Mesendoderm (in vitro differentiated cells): ENCODE measurements at regions not wholly inside any gene's neighbourhood (a gene's known extent, or its start where the extent isn't known, plus 50 kb on each side); places are given as distances from the start of the nearest gene placed in this dataset.

Source experiments
- DNase-seq: peaks from one replicate; pipeline ENCODE4 v3.0.0; 2013
- H2AK5ac ChIP-seq: 2 replicates; pipeline ENCODE4 v1.6.1; 2013; ENCODE audit warnings: low read length, inconsistent platforms
- H2BK120ac ChIP-seq: 2 replicates; pipeline ENCODE4 v1.6.1; 2013; ENCODE audit warnings: low read depth, mild to moderate bottlenecking, low read length, moderate library complexity, mixed read lengths
- H2BK15ac ChIP-seq: replicated peaks from 2 replicates; pipeline ENCODE4 v1.6.1; 2013; ENCODE audit warnings: low read depth, mild to moderate bottlenecking, moderate library complexity
- H2BK5ac ChIP-seq: 2 replicates; pipeline ENCODE4 v1.6.1; 2013; ENCODE audit warnings: low read length, inconsistent platforms
- H3K18ac ChIP-seq: 2 replicates; pipeline ENCODE4 v1.6.1; 2013; ENCODE audit warnings: mild to moderate bottlenecking, low read length, mixed read lengths
- H3K23ac ChIP-seq: one replicate; pipeline ENCODE4 v1.6.1; 2013; ENCODE audit warnings: low read length
- H3K27ac ChIP-seq: 2 replicates; pipeline ENCODE4 v1.5.1; 2013; ENCODE audit warnings: low read depth, mild to moderate bottlenecking, inconsistent platforms, low read length, moderate library complexity
- H3K27me3 ChIP-seq: 2 replicates; pipeline ENCODE4 v1.6.1; 2013; ENCODE audit warnings: low read length, control low read depth, mild to moderate bottlenecking, inconsistent platforms; ENCODE audit not compliant: insufficient read depth, poor library complexity
- H3K36me3 ChIP-seq: 2 replicates; pipeline ENCODE4 v1.6.1; 2013; ENCODE audit warnings: low read length, inconsistent platforms; ENCODE audit not compliant: control insufficient read depth, insufficient read depth
- H3K4ac ChIP-seq: one replicate; pipeline ENCODE4 v1.6.1; 2013; ENCODE audit warnings: low read depth, mild to moderate bottlenecking, low read length, moderate library complexity
- H3K4me1 ChIP-seq: 2 replicates; pipeline ENCODE4 v1.6.1; 2013; ENCODE audit warnings: low read depth, low read length, inconsistent platforms; ENCODE audit not compliant: control insufficient read depth
- H3K4me2 ChIP-seq: 2 replicates; pipeline ENCODE4 v1.6.1; 2013; ENCODE audit warnings: low read length
- H3K4me3 ChIP-seq: 2 replicates; pipeline ENCODE4 v1.5.1; 2013; ENCODE audit warnings: mild to moderate bottlenecking, low read length
- H3K56ac ChIP-seq: one replicate; pipeline ENCODE4 v1.6.1; 2013; ENCODE audit warnings: low read length
- H3K79me1 ChIP-seq: 2 replicates; pipeline ENCODE4 v1.6.1; 2013; ENCODE audit warnings: low read length, inconsistent platforms
- H3K79me2 ChIP-seq: 2 replicates; pipeline ENCODE4 v1.6.1; 2013; ENCODE audit warnings: mild to moderate bottlenecking, low read length; ENCODE audit not compliant: control insufficient read depth, insufficient read depth
- H3K9ac ChIP-seq: 2 replicates; pipeline ENCODE4 v1.6.1; 2013; ENCODE audit warnings: low read length, inconsistent platforms
- H4K5ac ChIP-seq: one replicate; pipeline ENCODE4 v1.6.1; 2013; ENCODE audit warnings: low read length
- H4K8ac ChIP-seq: one replicate; pipeline ENCODE4 v1.6.1; 2013; ENCODE audit warnings: low read depth, mild to moderate bottlenecking, control low read depth, low read length, moderate library complexity
- WGBS: extraction: QIAGEN DNeasy Blood & Tissue Kit; methylation state at CpG from one replicate; pipeline ENCODE4 v1.1.7; 2013; ENCODE audit warnings: low lambda C conversion rate, missing lambda C conversion rate; ENCODE audit not compliant: insufficient coverage; ENCODE audit errors: extremely low coverage; 5-methylcytosine and 5-hydroxymethylcytosine counted together

- Histone ChIP-seq H2BK15ac (no peak overlapping the region), H4K5ac (no peak overlapping the region), H3K56ac (no peak overlapping the region), H3K36me3 (no peaks in the 10 kb centered on the region), H4K8ac (no peak overlapping the region), H3K27me3 (no peaks in the 10 kb centered on the region), H3K4me3 (no peak overlapping the region), H3K79me1 (no peaks in the 10 kb centered on the region), H3K4ac (no peak overlapping the region), H3K27ac (no peak overlapping the region), H2AK5ac (no peak overlapping the region), H3K79me2 (no peaks in the 10 kb centered on the region), H2BK5ac (no peak overlapping the region), H2BK120ac (no peak overlapping the region), H3K4me2 (no peak overlapping the region), H3K23ac (no peak overlapping the region), H3K4me1 (no peaks in the 10 kb centered on the region), H3K18ac (no peak overlapping the region), H3K9ac (no peak overlapping the region)
- DNase-seq = no peak
- WGBS = 100% methylated on average over 2 of the region's 13 CpGs
These were observed 186.8 kb downstream of the PALM2AKAP2 start for GRCh38 chr9:109966643-109967368.

DNA sequence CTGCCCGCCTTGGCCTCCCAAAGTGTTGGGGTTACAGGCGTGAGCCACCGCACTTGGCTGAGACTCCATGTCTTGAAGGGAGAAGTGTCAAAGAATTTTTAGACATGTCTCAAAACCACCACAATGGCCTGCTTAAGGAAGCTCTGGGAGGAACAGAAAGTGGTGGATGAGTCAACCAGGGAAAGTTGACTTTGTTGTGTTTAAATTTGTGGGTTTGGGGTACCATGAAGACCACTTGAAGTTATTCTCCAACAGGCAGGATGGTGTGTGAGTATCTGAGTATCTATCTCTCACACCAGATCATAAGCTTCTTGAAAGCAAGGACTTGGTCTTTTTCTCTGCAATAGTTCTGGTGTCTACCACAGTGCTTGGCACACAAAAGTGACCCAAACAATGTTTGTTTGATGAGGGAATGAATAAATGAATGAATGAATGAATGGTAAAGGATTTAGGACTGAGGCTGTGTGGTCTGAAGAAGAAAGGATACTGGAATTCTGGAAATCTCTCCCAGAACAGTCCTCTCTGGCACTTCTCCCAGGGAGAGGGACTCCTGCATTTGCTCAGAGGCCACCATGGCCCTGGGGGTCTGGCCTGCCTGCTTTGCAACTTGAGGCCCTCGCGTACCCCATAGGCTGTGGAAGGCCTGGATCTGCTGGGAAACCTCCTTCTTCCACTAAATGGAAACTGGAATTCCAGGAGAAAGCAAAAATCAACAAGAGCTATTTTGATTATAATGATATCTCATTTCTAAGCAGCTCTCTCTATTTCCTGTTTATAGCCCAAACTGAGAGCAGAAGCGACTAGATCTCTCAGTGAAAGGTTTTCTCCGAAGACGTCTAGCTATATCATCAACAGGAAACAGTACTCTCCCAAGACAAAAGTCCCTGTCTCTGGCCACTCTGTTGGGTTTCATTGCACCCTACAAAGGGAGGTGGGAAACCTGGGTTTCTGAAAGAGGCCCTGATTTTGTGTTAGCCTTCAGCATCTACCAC, 187.9 kb downstream of the PALM2AKAP2 start:
- DNase-seq = no peak
- Histone ChIP-seq H3K4me3 (no peak overlapping the region), H2BK5ac (no peak overlapping the region), H3K4me1 (no peaks in the 10 kb centered on the region), H4K5ac (no peak overlapping the region), H3K4me2 (no peak overlapping the region), H3K4ac (no peak overlapping the region), H2BK15ac (no peak overlapping the region), H3K56ac (no peak overlapping the region), H3K18ac (no peak overlapping the region), H3K27ac (no peak overlapping the region), H3K23ac (no peak overlapping the region), H3K79me2 (no peaks in the 10 kb centered on the region), H3K9ac (no peak overlapping the region), H3K36me3 (no peaks in the 10 kb centered on the region), H2BK120ac (no peak overlapping the region), H3K27me3 (no peaks in the 10 kb centered on the region), H2AK5ac (no peak overlapping the region), H3K79me1 (no peaks in the 10 kb centered on the region), H4K8ac (no peak overlapping the region)
- no CpG with 5 or more reads among the region's 8 CpGs for WGBS

GRCh38 chr9:109969011-109969410, 189.0 kb downstream of the PALM2AKAP2 start:
- Histone ChIP-seq H3K4me3 (no peak overlapping the region), H2AK5ac (no peak overlapping the region), H3K56ac (no peak overlapping the region), H4K5ac (no peak overlapping the region), H3K23ac (no peak overlapping the region), H2BK15ac (no peak overlapping the region), H2BK5ac (no peak overlapping the region), H3K27ac (no peak overlapping the region), H3K79me2 (no peaks in the 10 kb centered on the region), H3K4me2 (no peak overlapping the region), H2BK120ac (no peak overlapping the region), H4K8ac (no peak overlapping the region), H3K18ac (no peak overlapping the region), H3K4ac (no peak overlapping the region), H3K79me1 (no peaks in the 10 kb centered on the region), H3K36me3 (no peaks in the 10 kb centered on the region), H3K9ac (no peak overlapping the region), H3K27me3 (no peaks in the 10 kb centered on the region), H3K4me1 (no peaks in the 10 kb centered on the region)
- no CpG with 5 or more reads among the region's 4 CpGs for WGBS
- DNase-seq = peak; percentile 47

DNA sequence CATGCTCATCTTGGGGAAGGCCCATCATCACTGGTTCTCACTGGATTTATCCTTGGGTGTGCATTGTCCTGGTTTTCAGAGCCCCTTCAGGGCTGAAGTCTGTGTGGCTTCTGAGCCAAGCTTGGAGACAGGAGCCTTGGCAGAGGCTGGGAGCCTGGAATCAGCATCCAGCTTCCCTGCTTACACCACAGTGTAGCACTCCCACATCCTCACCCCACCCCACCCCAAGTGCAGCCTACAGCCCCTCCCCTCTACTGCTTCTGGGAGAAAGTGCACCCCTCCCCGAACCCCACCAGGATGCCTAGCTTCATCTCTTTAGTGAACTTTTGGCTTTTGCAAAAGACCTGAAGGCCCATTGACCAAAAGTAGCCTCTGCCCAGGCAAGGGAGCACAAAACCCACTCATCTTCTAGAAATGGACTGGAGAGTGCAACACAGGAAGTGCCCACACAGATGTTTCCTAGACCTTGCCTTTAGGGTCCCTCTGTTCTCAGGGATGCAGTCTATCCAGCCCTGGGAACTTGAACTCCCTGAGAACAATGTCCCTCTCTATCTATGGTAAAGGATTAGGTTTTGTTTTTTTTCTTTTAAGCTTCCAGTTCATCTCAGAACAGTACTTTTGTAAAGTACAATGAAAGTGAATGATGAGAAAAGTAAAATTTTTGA, 189.7 kb downstream of the PALM2AKAP2 start:
- no peaks in the 10 kb centered on the region for H3K4me1 ChIP-seq
- no peak overlapping the region for H2BK15ac ChIP-seq
- no CpG with 5 or more reads among the region's 1 CpG for WGBS
- H3K27ac ChIP-seq = no peak overlapping the region
- H2BK120ac ChIP-seq = no peak overlapping the region
- no peak overlapping the region for H2BK5ac ChIP-seq
- H3K4ac ChIP-seq = no peak overlapping the region
- no peaks in the 10 kb centered on the region for H3K36me3 ChIP-seq
- H3K79me2 ChIP-seq = no peaks in the 10 kb centered on the region
- H3K23ac ChIP-seq = no peak overlapping the region
- no peak overlapping the region for H3K18ac ChIP-seq
- H4K5ac ChIP-seq = no peak overlapping the region
- no peaks in the 10 kb centered on the region for H3K79me1 ChIP-seq
- no peaks in the 10 kb centered on the region for H3K27me3 ChIP-seq
- no peak for DNase-seq
- H2AK5ac ChIP-seq = no peak overlapping the region
- no peak overlapping the region for H3K4me2 ChIP-seq
- H4K8ac ChIP-seq = no peak overlapping the region
- H3K9ac ChIP-seq = no peak overlapping the region
- H3K56ac ChIP-seq = no peak overlapping the region
- no peak overlapping the region for H3K4me3 ChIP-seq

DNA sequence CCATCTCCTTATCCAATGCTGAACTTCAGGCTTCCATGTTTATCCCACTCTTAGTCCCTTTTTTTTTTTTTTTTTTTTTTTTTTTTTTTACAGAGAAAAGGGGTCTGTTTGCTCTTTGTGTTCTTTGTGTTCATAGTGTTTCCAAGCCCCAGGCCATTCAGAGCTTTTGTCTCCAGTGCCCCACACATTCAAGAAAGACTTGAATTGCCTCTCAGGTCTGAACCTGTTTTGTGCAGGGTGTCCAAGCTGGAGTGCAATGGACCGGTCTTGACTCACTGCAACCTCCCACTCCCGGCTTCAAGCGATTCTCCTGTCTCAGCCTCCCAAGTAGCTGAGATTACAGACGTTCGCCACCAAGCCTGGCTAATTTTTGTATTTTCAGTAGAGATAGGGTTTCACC, 191.2 kb downstream of the PALM2AKAP2 start:
- no peak overlapping the region for H2BK5ac ChIP-seq
- H2AK5ac ChIP-seq = no peak overlapping the region
- H3K4me2 ChIP-seq = no peak overlapping the region
- H3K79me1 ChIP-seq = no peaks in the 10 kb centered on the region
- H4K5ac ChIP-seq = no peak overlapping the region
- H3K4me3 ChIP-seq = no peak overlapping the region
- no peak overlapping the region for H2BK15ac ChIP-seq
- H4K8ac ChIP-seq = no peak overlapping the region
- H3K9ac ChIP-seq = no peak overlapping the region
- WGBS = no CpG with 5 or more reads among the region's 5 CpGs
- H3K79me2 ChIP-seq = no peaks in the 10 kb centered on the region
- no peak overlapping the region for H3K4ac ChIP-seq
- H3K27me3 ChIP-seq = no peaks in the 10 kb centered on the region
- H3K27ac ChIP-seq = no peak overlapping the region
- no peaks in the 10 kb centered on the region for H3K36me3 ChIP-seq
- no peak overlapping the region for H3K23ac ChIP-seq
- no peak overlapping the region for H3K56ac ChIP-seq
- no peak for DNase-seq
- no peak overlapping the region for H2BK120ac ChIP-seq
- H3K18ac ChIP-seq = no peak overlapping the region
- no peaks in the 10 kb centered on the region for H3K4me1 ChIP-seq
